ENCODE measurements at regions not wholly inside any gene's neighbourhood (a gene's known extent, or its start where the extent isn't known, plus 50 kb on each side); places are given as distances from the start of the nearest gene placed in this dataset.

GRCh38 chr13:107242138-107242537 is 674.2 kb upstream of the ARGLU1 start:
- no peak for TF ChIP-seq POLR2AphosphoS5 (IDR thresholded peaks at IDR 0.05; ENCODE audit: borderline replicate concordance, low read depth, low read length)
- TF ChIP-seq EZH2 (IDR thresholded peaks at IDR 0.05), result no peak

All from SK-N-MC (cell line).